ENCODE measurements at regions not wholly inside any gene's neighbourhood (a gene's known extent, or its start where the extent isn't known, plus 50 kb on each side); places are given as distances from the start of the nearest gene placed in this dataset.
A peak's percentile ranks its signal among the peaks of the same experiment; 100 is the strongest.

- TF ChIP-seq FOXO4 (CRISPR knock-in tag; IDR thresholded peaks at IDR 0.05) (no peak), LARP7 (IDR thresholded peaks at IDR 0.05) (no peak)
Observed at GRCh38 chr2:8482432-8482831, 199.4 kb upstream of the ID2 start (continued).

- POLR2A ChIA-PET, result no interaction called here
Observed at GRCh38 chr2:8484502-8485283, 197.2 kb upstream of the ID2 start.

More at GRCh38 chr2:8484502-8485283, 197.2 kb upstream of the ID2 start:
- Histone ChIP-seq H3K27me3 (ENCODE audit: control insufficient read depth in 2 of 2, insufficient read depth in 2 of 2, low read length in 2 of 2) (peaks cover 30 to 67% of the 10 kb centered on the region in 2 experiments), H3K4me1 (replicated peaks in 1 of 2; ENCODE audit: control insufficient read depth in 2 of 2, insufficient read depth in 2 of 2, low read length in 2 of 2) (no peaks in the 10 kb centered on the region), H4K20me1 (replicated peaks; ENCODE audit: control insufficient read depth, insufficient read depth, low read length) (no peaks in the 10 kb centered on the region), H3K79me2 (ENCODE audit: control insufficient read depth, insufficient read depth, low read length) (no peaks in the 10 kb centered on the region), H3K4me3 (no peak overlapping the region), H3K9me3 (replicated peaks; ENCODE audit: control insufficient read depth, insufficient read depth, low read depth, low read length) (no peaks in the 10 kb centered on the region), H3K36me3 (ENCODE audit: control insufficient read depth, insufficient read depth, low read length) (no peaks in the 10 kb centered on the region), H3K27ac (ENCODE audit: extremely low read depth, low read depth, low read length) (no peak overlapping the region), H3K9me1 (ENCODE audit: control insufficient read depth, insufficient read depth, low read length) (no peaks in the 10 kb centered on the region), H3K4me2 (ENCODE audit: insufficient read depth, low read length) (no peak overlapping the region), H2AFZ (ENCODE audit: low read depth, low read length) (no peak overlapping the region), H3K9ac (ENCODE audit: insufficient read depth in 1 of 2, low read depth in 2 of 2, low read length in 2 of 2) (no peak overlapping the region)
- CTCF ChIA-PET (ENCODE audit: low intra/inter-chr PET ratio), result no interaction called here
- intact Hi-C loops (cut with micrococcal nuclease) (no loop called here), in situ Hi-C loops (cut with MboI) (no loop called here)
- TF ChIP-seq TAF9B (IDR thresholded peaks at IDR 0.05; ENCODE audit: partially characterized antibody), result no peak
- TF ChIP-seq PKNOX1 (IDR thresholded peaks at IDR 0.05), result no peak
- no peak for TF ChIP-seq MCM5 (IDR thresholded peaks at IDR 0.05; ENCODE audit: low read depth)
- TF ChIP-seq DPF2 (IDR thresholded peaks at IDR 0.05), result no peak
- FAIRE-seq, result no peak
- no peak for ATAC-seq
- WGBS (ENCODE audit: insufficient coverage, low coverage, missing lambda C conversion rate), result 1% methylated on average over 7 of the region's 7 CpGs
- peak in 2 of 4 experiments; percentile 15 to 17 for DNase-seq (ENCODE audit: extremely low read depth in 1 of 4, low spot score in 3 of 4)
- no TSS peak for BruUV-seq (replicated peaks)

All from K562 (cell line).